GM10266 (cell line): ENCODE measurements at regions not wholly inside any gene's neighbourhood (a gene's known extent, or its start where the extent isn't known, plus 50 kb on each side); places are given as distances from the start of the nearest gene placed in this dataset.

Experiments
- DNase-seq: peaks from one replicate; pipeline ENCODE4 v3.0.0; 2012; ENCODE audit errors: extremely low spot score
- TF ChIP-seq, protein P1 (sequence below): IDR thresholded peaks from 2 replicates; pipeline ENCODE4 v1.5.1; 2012; ENCODE audit warnings: mild to moderate bottlenecking, low read depth; ENCODE audit not compliant: control insufficient read depth, insufficient read depth; ENCODE audit errors: missing control alignments

DNA sequence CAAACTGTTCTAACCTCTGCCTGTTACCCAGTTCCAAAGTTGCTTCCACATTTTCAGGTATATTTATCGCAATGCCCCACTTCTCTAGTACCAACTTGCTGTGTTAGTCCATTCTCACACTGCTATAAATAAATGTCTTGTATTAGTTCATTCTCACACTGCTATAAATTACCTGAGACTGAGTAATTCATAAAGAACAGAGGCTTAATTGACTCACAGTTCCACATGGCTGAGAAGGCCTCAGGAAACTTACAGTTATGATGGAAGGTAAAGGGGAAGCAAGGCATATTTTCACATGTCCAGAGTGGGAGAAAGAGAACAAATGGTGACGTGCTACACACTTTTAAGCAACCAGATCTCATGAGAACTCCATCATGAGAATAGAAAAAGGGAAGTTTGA, 130.4 kb upstream of the C11orf87 start:
- TF ChIP-seq, protein P1, sequence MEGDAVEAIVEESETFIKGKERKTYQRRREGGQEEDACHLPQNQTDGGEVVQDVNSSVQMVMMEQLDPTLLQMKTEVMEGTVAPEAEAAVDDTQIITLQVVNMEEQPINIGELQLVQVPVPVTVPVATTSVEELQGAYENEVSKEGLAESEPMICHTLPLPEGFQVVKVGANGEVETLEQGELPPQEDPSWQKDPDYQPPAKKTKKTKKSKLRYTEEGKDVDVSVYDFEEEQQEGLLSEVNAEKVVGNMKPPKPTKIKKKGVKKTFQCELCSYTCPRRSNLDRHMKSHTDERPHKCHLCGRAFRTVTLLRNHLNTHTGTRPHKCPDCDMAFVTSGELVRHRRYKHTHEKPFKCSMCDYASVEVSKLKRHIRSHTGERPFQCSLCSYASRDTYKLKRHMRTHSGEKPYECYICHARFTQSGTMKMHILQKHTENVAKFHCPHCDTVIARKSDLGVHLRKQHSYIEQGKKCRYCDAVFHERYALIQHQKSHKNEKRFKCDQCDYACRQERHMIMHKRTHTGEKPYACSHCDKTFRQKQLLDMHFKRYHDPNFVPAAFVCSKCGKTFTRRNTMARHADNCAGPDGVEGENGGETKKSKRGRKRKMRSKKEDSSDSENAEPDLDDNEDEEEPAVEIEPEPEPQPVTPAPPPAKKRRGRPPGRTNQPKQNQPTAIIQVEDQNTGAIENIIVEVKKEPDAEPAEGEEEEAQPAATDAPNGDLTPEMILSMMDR = no peak
- DNase-seq = no peak

GRCh38 chr11:109298865-109299264, 123.1 kb upstream of the C11orf87 start:
- TF ChIP-seq, protein P1 = no peak
- DNase-seq = no peak

DNA sequence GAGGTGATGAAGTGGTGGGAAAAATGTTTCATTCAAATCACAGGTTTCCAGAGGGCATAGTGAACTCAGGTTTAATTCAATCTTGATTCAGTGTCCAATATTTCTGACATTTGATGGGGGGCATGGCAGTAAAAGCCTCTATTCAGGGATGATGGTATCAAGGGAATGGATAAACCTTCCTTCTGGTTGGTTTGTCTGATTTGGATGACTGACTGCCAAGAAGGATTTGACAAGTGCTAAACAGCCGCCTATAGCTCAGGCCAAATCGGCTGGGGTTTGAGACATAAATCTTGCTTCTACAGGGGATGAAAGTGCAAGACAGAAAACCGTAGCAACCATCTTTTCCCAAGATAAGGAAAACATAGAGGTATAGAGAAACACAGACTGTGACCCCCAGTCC, 121.8 kb upstream of the C11orf87 start:
- DNase-seq = no peak
- TF ChIP-seq, protein P1 = no peak

GRCh38 chr11:109302591-109303334, 119.2 kb upstream of the C11orf87 start:
- DNase-seq = no peak
- TF ChIP-seq, protein P1 = no peak

GRCh38 chr11:109303342-109303741, 118.6 kb upstream of the C11orf87 start:
- TF ChIP-seq, protein P1 = no peak

GRCh38 chr11:109304159-109304558, 117.8 kb upstream of the C11orf87 start:
- no peak for DNase-seq
- TF ChIP-seq, protein P1 = no peak

More at GRCh38 chr11:109303342-109303741, 118.6 kb upstream of the C11orf87 start:
- no peak for DNase-seq

DNA sequence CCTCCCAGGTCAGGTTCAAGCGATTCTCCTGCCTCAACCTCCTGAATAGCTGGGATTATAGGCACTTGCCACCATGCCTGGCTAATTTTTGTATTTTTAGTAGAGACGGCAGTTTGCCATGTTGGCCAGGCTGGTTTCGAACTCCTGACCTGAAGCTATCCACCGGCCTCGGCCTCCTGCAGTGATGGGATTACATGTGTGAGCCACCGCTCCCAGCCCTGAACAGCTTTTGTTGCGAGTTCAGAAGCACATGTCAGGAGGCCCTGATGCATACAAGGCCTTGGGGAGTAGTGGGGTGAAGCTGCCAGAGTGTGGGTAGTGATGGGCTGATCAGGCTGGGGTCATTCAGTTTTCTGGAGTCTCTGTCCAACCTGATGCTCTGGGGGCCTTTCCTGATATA, 117.0 kb upstream of the C11orf87 start:
- DNase-seq = no peak
- TF ChIP-seq, protein P1 = no peak
